ENCODE measurements at regions not wholly inside any gene's neighbourhood (a gene's known extent, or its start where the extent isn't known, plus 50 kb on each side); places are given as distances from the start of the nearest gene placed in this dataset.

GRCh38 chr4:156388826-156389225 lies 435.2 kb upstream of the CTSO start:
- 87% methylated on average over 3 of the region's 3 CpGs for WGBS
- no peak for DNase-seq (ENCODE audit: extremely low spot score)
- Histone ChIP-seq H3K9me3 (no peaks in the 10 kb centered on the region), H3K27me3 (no peaks in the 10 kb centered on the region), H3K4me1 (peaks cover 0 to 12% (median 8%) of the 10 kb centered on the region in 4 donors), H3K36me3 (no peaks in the 10 kb centered on the region), H3K27ac (replicated peaks in 1 of 4) (no peak overlapping the region), H3K4me3 (no peak overlapping the region)
- TF ChIP-seq EP300 (IDR thresholded peaks at IDR 0.05) (no peak), POLR2AphosphoS5 (IDR thresholded peaks at IDR 0.05) (no peak), CTCF (IDR thresholded peaks at IDR 0.05) (no peak), POLR2A (IDR thresholded peaks at IDR 0.05; ENCODE audit: low read depth) (no peak)
- intact Hi-C loops (cut with DNase I): no loop called here

GRCh38 chr4:156378033-156378665 lies 424.5 kb upstream of the CTSO start:
- H3K36me3 ChIP-seq: no peaks in the 10 kb centered on the region
- H3K9me3 ChIP-seq: no peaks in the 10 kb centered on the region
- H3K4me3 ChIP-seq: no peak overlapping the region
- WGBS: 76% methylated on average over 8 of the region's 8 CpGs
- H3K27me3 ChIP-seq: no peaks in the 10 kb centered on the region
- TF ChIP-seq CTCF (IDR thresholded peaks at IDR 0.05) (peak; percentile 42 to 58 (median 47)), POLR2A (IDR thresholded peaks at IDR 0.05; ENCODE audit: low read depth) (no peak), EP300 (IDR thresholded peaks at IDR 0.05) (no peak), POLR2AphosphoS5 (IDR thresholded peaks at IDR 0.05) (peak in 1 of 2 donors; percentile 57)
- peaks cover 0 to 8% (median 0%) of the 10 kb centered on the region in 4 donors for H3K4me1 ChIP-seq
- intact Hi-C loops (cut with DNase I): no loop called here
- no peak for DNase-seq (ENCODE audit: extremely low spot score)
- H3K27ac ChIP-seq (replicated peaks in 1 of 4): no peak overlapping the region

GRCh38 chr4:156377036-156377710 lies 423.5 kb upstream of the CTSO start:
- H3K4me1 ChIP-seq: peaks cover 0 to 8% (median 0%) of the 10 kb centered on the region in 4 donors
- intact Hi-C loops (cut with DNase I): no loop called here
- H3K27me3 ChIP-seq: no peaks in the 10 kb centered on the region
- no peak for DNase-seq (ENCODE audit: extremely low spot score)
- H3K27ac ChIP-seq (replicated peaks in 1 of 4): no peak overlapping the region
- H3K36me3 ChIP-seq: no peaks in the 10 kb centered on the region
- WGBS: 86% methylated on average over 5 of the region's 5 CpGs
- TF ChIP-seq CTCF (IDR thresholded peaks at IDR 0.05) (no peak), POLR2AphosphoS5 (IDR thresholded peaks at IDR 0.05) (no peak), POLR2A (IDR thresholded peaks at IDR 0.05; ENCODE audit: low read depth) (no peak), EP300 (IDR thresholded peaks at IDR 0.05) (no peak)
- H3K9me3 ChIP-seq: no peaks in the 10 kb centered on the region
- H3K4me3 ChIP-seq: no peak overlapping the region

GRCh38 chr4:156374894-156375293 lies 421.2 kb upstream of the CTSO start:
- H3K27me3 ChIP-seq: no peaks in the 10 kb centered on the region
- DNase-seq (ENCODE audit: extremely low spot score): no peak
- intact Hi-C loops (cut with DNase I): no loop called here
- no peaks in the 10 kb centered on the region for H3K36me3 ChIP-seq
- no peak overlapping the region for H3K27ac ChIP-seq (replicated peaks in 1 of 4)
- H3K9me3 ChIP-seq: no peaks in the 10 kb centered on the region
- peaks cover 0 to 8% (median 0%) of the 10 kb centered on the region in 4 donors for H3K4me1 ChIP-seq
- TF ChIP-seq EP300 (IDR thresholded peaks at IDR 0.05): no peak
- no peak for TF ChIP-seq POLR2AphosphoS5 (IDR thresholded peaks at IDR 0.05)
- TF ChIP-seq CTCF (IDR thresholded peaks at IDR 0.05): no peak
- no peak for TF ChIP-seq POLR2A (IDR thresholded peaks at IDR 0.05; ENCODE audit: low read depth)
- H3K4me3 ChIP-seq: no peak overlapping the region

Measured in esophagus muscularis mucosa (tissue), 4 donors.